Umbilical cord (tissue), 1 donor: ENCODE measurements at regions not wholly inside any gene's neighbourhood (a gene's known extent, or its start where the extent isn't known, plus 50 kb on each side); places are given as distances from the start of the nearest gene placed in this dataset.
A peak's percentile ranks its signal among the peaks of the same experiment; 100 is the strongest.
"Not testable (repeated sequence)": the region's sequence is repeated elsewhere in the genome, so short reads cannot be mapped to it uniquely, and the experiment has no call there.

Source experiments
- DNase-seq: peaks from one replicate; pipeline ENCODE4 v3.0.0-alpha.2; 2015; ENCODE audit warnings: low spot score

DNA sequence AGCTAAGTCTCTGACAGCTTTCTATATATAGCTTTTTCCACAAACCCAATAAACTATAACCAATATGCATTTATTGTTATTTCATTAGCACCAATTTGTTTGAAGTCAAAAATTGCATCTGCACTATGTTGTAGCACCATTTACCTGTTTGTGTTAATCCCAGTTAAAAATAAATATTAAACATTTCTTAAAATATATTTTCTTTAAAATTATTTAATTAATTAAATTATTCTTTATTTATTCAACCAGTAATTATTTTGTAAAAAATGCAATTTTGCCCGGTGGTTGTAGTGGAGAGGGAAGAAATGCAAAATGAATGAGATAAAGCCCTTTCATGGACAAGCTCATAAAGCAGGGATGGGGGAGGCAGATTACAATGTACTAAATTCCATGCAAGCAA is 1257.9 kb downstream of the PCDH17 start:
- no peak for DNase-seq

DNA sequence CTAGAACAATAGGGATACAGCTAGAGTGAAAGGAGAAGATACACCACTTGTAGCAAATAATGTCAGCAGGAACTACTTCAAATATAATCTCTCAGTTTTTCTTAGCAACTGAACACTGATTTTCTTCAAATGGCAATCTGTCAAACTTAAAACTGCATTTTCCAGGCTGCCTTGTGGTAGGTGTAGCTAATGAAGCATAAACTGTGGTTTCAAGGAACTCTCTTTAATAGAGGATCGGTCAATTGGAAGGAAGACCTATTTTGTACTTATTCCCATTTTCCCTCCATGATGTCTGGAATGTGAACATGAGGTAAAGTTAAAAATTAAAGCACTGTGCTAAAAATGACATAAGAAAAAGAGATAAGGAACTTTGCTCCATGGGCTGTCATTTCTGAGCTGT is 1261.9 kb downstream of the PCDH17 start:
- DNase-seq: no peak

DNA sequence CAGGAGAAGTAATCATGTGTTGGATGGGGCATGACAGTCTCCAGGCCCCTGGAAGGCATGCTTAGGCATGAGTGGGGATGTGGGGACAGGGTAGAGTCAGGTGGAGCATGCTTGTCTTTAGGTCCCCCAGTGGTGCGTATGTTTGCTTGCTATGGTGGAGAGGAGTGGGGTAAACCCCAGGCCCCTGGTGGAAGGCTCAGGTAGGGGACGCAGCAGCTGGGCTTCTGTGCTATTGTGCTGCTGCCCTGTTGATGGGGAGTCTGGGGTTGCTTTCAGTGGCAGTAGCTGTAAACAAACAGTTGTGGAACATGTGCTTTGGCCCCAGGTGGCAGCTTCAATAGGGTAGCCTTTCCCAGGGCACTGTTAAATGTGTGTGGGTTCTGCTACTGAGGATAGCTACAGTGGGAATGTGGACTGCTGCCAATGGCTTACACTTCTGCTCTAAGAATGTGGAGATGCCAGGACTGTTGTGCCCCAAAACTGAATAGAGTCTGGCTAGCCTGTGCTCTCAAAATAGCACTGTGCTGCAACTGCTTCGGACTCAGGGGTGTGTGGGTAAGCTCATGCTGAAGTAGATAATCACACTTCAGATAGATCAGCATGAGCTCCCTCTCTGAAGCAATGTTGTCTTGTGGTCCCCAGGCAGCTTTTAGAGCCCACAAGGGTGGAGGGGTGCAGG is 1257.3 kb downstream of the DIAPH3 start:
- peak; percentile 6 for DNase-seq

DNA sequence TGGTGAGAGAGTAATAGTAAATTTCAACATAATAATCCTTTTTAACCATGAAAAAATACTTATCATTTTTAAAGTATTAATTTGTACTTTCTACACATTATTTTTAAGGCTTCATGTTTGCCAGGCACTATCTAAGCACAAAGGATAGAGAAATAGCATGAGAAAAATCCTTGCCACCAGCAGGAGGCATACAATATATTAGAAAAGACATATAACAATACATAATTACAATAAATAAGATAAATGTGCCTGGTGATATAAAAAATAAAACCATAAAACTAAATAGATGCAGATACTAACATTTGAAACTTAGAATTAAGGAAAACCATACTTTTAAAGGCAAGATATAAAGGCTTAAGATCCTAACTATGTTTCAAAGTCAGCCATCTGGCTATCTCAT is 1256.4 kb downstream of the DIAPH3 start:
- no peak for DNase-seq

DNA sequence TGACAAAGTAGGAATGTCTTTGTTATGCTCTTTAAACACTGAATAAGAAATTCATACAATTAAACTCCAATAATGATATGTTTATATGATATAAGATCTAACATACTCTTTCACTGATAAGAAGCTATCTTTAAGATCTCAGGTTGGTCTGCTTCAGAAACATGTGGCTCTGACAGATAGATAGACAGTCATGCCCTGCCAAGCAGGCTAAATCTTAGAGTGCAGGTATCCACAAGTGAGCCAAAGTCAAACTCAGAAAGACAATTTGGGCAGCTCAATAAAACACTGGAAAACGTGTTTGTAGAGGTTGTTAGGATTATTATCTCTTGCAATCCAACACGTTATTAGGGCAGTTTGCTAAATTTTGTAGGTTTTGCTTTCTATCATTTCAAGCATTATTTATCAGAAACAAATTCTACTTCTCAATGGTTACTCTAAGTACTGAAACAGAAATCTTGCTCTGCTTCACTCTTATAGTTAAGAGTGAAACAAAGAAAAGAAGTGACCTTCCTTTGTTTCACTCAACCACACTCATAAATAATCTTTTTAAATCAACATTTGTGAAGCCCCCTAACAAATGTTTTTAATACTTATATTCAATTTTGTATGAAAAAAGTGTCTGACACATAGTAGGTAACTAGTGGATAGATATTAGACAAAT is 1255.6 kb downstream of the DIAPH3 start:
- no peak for DNase-seq

DNA sequence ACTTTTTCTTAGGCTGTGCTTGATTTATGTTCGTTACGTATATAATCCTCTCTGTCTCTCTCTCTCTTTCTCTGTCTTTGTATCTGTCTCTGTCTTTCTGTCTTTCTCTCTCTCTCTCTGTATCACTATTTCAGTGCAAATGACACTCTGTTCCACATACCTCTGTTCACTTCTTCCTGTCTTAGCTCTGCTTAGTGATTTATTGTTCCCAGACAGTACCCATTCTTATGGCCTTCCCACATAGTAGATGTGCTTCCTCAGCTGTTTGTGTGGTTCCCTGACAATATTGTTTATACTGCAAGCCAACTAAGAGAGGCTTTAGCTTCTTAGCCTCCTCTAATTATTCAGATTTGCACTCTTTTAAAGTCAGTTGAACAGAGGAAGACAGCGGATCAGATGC is 1244.2 kb downstream of the DIAPH3 start:
- DNase-seq: peak; percentile 12

DNA sequence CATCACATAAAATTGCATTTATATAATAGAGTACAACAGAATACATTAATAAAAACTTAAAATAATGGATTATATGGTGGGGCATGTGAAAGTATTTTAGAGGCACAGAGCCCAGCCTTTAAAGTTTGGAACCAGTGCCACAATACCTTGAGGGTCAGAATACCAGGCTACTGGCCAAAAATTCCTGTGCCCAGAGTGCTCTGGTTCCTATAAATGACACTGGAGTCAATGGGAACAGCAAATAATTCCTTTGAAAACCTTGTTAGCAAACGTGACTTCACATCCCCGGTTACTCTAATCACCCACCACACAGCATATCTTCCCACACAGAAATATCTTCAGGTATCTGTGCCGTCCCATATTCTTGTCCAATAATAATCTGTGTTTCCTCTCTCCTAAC is 1242.6 kb downstream of the DIAPH3 start:
- DNase-seq: no peak

DNA sequence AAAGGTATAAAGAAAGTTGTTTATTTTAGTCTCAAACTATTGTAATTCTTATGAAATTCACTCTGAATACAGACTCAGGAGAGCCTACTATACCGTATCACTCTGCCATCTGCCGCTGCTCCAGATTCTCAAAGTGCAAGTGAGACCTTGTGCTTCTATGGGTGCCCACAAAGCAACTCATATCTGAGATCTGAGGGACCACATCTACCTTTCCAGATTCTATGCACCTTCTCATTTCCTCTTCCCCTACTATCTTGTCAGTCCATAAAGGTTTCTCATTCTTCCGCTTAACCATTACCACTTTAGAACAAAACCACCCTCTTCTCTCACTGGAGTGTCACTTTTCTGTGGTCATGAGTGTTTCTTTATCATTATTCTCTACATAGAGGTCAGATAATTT is 1236.9 kb downstream of the DIAPH3 start:
- DNase-seq: no peak

DNA sequence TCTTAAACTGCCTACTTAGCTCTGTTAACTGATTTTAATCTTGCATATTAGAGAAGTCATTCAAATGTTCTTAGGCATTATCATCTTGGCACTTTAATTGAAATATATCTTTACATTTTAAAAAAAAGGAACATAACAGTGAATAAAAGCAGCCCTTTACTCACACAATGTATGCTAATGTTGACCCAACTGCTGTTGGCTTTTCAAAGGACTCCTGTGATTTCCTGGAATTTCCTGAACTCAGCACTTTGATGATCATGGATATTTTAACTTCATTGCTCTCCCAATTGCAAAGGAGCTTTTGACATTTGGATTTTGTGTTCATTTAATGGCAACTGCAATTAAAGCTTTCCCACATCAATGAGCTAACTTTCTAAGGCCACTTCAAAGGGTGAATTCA is 1230.3 kb downstream of the DIAPH3 start:
- no peak for DNase-seq

DNA sequence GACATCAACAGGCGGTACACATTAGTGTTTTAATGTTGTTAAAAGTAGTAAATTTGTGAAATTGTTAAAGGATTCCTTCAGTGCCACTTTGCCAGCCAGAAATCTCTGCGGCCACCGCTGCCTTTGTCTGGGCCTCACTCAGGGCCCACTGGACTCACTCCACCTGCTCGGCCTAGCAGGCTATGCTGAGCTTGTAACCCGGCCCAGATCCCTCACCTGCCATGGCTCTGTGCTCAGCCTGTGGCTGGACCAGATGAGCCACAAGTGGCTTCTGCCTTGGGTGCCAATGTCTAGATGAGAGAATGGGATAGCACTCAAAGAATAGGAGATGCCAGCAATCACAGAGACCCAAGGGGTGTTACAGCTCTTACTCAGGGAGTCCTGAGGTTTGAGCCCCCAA is 1228.0 kb downstream of the DIAPH3 start:
- DNase-seq: no peak

DNA sequence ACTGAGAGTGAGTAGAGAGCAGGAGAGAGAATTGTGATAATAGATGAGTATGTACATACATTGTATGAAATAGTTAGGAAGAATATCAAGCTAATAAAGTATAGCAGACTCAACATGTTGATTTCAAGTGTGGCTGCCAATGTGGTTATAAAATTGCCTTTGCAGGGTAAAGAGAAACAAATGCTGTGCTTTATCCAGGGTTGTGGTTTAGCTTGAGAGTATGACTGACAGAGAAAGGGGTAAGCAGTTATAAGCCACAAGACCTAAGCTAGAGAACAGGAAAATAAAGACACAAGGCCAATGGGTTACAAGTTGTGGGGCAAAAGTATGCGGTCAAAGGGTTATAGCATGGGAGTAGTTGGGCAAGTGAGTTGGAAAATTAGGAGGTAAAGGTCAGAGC is 1217.5 kb downstream of the DIAPH3 start:
- no peak for DNase-seq

DNA sequence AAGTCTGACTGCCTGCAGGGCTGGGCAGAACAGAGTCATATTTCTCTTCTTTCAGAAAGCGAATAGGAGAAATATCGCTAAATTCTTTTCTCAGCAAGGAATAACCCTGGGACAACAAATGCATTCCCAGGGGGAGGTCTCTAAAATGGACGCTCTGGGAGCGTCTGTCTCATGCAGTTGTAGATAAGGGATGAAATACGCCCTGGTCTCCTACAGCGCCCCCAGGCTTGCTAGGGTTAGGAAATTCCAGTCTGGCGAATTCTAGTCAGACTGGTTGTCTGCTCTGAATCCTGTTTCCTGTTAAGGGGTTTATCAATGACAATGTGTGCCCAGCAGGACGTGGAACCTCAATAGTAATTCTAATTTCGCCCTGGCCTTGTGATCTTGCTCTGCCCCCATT is 1214.1 kb downstream of the DIAPH3 start:
- no peak for DNase-seq

DNA sequence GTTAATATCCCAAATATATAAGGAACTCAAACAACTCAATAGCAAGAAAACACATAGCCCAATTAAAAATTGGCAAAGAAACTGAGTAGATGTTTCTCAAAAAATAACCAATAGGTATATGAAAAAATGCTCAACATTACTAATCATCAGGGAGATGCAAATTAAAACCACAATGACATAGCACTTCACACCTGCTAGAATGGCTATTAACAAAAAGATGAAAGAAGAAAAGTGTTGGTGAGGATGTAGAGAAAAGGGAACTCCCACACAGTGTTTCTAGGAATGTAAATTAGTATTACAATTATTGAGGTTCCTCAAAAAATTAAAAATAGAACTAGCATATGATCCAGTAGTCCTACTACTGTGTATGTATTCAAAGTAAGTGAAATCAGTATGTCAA is 1212.8 kb downstream of the DIAPH3 start:
- DNase-seq: no peak

DNA sequence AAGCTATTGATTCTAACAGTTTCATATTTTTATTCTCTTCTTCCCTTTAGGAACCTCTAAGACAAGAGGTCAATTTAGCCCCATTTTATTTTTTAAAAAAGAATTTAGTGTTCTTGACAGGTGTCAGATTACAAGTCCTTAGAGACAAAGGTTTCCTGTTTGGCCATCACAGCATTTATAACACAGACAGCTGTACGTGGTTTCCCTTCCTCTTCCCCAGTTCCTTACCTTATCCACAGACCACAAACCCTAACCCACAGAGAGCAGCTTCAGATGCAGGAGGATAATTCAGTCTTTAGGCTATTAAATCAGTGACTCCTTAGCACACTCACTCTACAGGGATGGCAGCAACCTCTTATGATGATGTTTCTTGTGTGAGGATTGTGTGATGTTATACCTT is 1210.1 kb downstream of the DIAPH3 start:
- DNase-seq: no peak

DNA sequence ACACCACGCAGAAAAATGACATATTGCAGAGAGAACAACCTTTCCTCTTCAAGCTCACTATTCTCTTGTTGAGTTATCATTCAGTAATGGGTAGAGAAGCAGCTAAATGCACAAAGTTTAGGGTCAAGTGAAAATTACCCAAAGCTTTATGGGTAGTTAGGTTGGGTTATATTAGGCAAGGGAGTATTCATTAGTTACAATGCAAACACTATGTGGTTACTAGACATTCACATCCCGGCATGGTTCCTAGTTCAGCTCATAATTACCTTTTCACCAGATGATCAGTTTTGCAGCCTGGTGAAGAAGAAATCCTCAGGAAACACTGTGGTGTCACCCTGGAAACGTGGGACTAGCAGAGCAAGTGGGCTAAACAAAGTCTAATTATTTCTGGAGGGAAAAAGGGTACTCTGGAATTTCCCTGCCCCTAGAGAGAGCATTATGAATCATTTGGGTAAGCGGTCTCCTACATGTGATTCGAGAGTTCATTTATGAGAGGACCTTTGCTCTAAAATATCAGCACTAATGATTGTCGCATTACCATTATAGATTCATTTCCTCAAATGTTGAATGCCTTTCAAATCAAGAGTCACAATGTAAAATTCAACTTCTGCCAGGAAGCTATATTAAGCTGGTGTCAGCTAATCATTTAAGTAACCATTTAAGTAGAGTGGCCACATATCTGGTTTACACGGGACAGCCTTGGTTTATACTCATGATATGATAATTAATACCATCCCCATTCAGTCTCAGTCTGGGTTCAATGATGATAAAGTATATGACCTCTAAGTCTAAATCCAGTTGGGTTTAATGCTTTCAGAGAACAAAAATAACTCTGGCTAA is 1208.0 kb downstream of the DIAPH3 start:
- no peak for DNase-seq

DNA sequence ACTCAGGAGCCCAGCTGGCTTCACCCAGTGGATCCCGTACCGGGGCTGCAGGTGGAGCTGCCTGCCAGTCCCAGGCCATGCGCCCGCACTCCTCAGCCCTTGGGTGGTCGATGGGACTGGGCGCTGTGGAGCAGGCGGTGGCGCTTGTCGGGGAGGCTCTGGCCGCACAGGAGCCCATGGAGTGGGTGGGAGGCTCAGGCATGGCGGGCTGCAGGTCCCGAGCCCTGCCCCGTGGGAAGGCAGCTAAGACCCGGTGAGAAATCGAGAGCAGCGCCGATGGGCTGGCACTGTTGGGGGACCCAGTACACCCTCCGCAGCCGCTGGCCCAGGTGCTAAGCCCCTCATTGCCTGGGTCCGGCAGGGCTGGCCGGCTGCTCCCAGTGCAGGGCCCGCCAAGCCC is 1205.6 kb downstream of the DIAPH3 start:
- not testable (repeated sequence) for DNase-seq

DNA sequence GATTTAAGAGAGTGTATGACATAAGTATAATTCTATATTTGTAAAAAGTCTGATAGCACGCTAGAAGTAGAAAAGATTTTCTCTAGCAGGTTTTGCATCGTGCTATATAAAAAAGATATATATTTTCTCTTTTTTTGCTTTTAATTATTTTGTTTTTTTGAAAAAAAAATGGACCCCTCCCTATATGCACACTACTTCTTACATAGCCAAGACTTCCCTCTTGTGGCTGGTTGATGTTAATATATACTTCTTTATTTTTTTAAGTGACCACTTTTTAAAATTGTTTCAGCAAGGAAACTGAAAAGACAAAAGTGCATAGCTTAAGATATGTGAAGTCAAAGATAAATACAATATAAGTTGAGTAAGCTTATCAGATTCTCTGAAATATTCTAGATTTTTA is 1202.8 kb downstream of the DIAPH3 start:
- DNase-seq: peak; percentile 24

DNA sequence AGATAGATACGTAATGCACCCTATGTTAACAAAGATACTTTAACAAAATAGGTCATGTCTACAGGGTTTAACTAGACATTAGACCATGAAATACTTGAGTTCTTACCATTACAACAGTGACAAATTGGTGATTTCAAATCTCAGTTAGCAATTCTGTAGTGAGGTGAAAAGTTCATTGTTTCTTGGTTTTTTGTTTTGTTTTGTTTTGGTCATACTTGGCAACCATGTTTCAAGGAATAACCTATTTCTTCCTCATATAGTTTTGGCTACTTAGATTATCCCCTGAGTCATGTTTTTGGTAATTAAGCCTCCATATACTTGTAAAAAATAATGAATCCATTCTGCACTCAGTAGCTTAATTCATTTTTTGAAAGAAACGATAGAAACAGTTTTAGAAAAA is 1200.4 kb downstream of the DIAPH3 start:
- DNase-seq: no peak

DNA sequence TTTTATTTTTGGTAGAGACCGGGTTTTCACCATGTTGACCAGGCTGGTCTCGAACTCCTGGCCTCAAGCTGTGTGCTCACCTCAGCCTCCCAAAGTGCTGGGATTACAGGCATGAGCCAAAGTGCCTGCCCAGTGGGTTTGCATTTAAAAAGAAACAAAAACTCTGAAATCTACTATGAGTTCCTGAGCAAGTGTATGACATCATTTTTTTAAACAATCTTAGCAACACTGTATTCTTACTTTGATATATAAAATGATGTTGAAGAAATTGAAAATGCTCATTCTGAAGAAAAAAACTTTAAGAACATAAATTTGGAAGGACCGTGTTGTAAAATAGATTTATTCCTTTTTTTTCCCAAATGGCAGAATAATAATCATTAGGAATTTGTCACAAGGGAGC is 1199.7 kb downstream of the DIAPH3 start:
- no peak for DNase-seq

DNA sequence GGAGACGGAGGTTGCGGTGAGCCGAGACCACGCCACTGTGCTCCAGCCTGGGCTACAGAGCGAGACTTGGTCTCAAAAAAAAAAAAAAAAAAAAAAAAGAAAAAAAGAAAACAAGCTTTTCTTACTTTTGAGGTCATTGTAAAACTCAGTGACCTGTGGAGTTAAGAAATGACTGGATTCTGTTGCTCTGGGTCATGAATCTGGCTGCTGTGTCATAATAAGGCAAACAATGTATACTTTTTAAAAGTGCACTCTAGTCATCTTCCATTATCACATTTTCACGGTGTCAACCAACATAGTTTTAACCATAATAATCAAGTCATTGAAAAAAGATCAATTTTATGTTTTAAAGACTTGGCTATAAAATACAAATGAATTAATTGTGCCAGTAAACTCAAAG is 1186.6 kb downstream of the DIAPH3 start:
- DNase-seq: no peak

DNA sequence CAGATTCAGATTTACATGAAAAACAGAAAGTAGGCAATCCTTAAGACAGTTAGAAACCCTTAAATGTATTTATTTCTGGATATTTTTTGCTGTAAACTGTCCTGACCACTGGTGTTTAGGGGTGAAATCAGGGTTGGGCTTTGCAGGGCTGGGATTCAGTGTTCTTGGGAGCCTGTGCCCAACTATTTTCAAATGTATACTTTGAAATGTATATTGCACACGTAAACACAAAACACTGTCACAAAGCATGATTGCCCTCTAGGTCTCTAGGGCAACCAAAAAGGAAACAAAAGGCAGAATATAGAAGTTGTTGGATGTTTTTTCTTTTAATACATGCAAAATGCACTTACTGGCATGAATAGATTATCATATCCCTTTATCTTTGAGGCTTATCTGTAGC is 1185.4 kb downstream of the DIAPH3 start:
- DNase-seq: peak; percentile 31

DNA sequence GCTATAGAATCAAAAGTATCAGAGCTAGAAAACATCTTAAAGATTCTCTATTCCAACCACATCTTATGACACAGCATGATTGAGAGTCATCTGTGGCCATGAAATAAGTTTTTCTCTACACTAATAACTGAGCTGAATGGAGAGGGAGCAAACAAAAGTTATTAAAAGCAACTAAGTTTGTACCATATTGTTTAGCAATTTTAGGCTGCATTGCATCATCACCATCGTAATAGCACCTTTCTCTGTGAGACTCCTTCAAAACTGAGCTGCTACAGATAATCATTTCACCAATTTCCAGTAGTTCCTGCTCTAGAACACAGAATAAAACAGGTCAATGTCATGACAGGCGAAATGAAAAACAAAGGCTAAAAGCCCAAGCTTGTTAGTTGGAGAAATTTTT is 1183.9 kb downstream of the DIAPH3 start:
- no peak for DNase-seq

DNA sequence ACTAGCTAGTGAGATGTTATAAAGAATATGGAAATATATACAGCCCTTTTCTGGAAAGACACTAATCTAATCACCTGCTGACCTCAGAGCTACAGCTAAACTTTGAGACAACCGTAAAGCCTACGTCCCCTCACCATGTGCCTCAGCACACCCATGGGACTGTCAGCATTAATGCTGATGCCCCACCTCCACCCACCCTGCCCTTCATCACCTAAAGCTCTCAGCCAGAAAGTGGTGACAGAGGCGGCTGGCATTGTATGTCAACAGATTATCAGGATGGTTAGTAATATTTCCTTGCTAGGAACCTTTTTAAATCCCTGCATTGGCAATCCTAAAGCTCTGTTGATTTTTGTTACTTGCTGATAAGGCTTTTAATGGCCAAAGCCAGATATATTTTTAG is 1177.9 kb downstream of the DIAPH3 start:
- no peak for DNase-seq
